GM12878 (cell line): ENCODE measurements at regions not wholly inside any gene's neighbourhood (a gene's known extent, or its start where the extent isn't known, plus 50 kb on each side); places are given as distances from the start of the nearest gene placed in this dataset.

Experiments used
- ATAC-seq: fragments of 200-7000 bp; cut with Tn5 transposase; 3 replicates; pipeline ENCODE4 v1.9.1; 2020; ENCODE audit warnings: mild to moderate bottlenecking, moderate library complexity
- BruUV-seq: library from RNA; stranded (reverse); fragments of 400-500 nt; replicated peaks from 2 replicates; lab custom pipeline; 2021; lab: Mats Ljungman, UMichigan
- CTCF ChIA-PET: fragments of 300-600 bp; sonication (Branson Sonifier 250); formaldehyde crosslinking; extraction: SDS; loops from one replicate; lab custom pipeline; 2021; ENCODE audit warnings: inconsistent platforms; lab: Yijun Ruan, JAX
- POLR2A ChIA-PET: fragments of 350-600 bp; formaldehyde crosslinking; extraction: SDS; loops from one replicate; lab custom pipeline; 2021; ENCODE audit warnings: inconsistent platforms; lab: Charles Lee
- RAD21 ChIA-PET: fragments of 300-600 bp; sonication (Branson Sonifier 250); formaldehyde crosslinking; loops from one replicate; lab custom pipeline; 2023; ENCODE audit warnings: antibody characterized with exemption; ENCODE audit not compliant: unreplicated experiment; lab: Charles Lee
- SMC1A ChIA-PET: fragments of 300-600 bp; sonication (Branson Sonifier 250); formaldehyde crosslinking; loops from one replicate; lab custom pipeline; 2023; ENCODE audit not compliant: unreplicated experiment, uncharacterized antibody; lab: Charles Lee
- DNase-seq: peaks from one replicate; pipeline ENCODE4 v3.0.0-alpha.2; 2011; ENCODE audit warnings: low read depth, low spot score
- FAIRE-seq: peaks from 3 replicates; lab custom pipeline; 2011; peaks lifted over from hg19 to GRCh38; lab: Jason Lieb, UNC
- H2AFZ ChIP-seq: 2 replicates; pipeline ENCODE4 v1.6.0; 2011; ENCODE audit warnings: low read depth, low read length, control low read depth; ENCODE audit not compliant: control insufficient read depth
- H3K27ac ChIP-seq: 2 replicates; pipeline ENCODE4 v1.5.1; 2011; ENCODE audit warnings: control low read depth; ENCODE audit not compliant: control insufficient read depth, insufficient read depth
- H3K27me3 ChIP-seq, 2 experiments: replicated peaks in 1 of 2; 2 replicates each; pipeline versions ENCODE4 v1.6.0 to v1.6.1; 2011; ENCODE audit warnings: low read length in 1 of 2; ENCODE audit not compliant: control insufficient read depth in 2 of 2, insufficient read depth in 2 of 2
- H3K36me3 ChIP-seq, 2 experiments: 2 replicates each; pipeline ENCODE4 v1.5.1; 2011; ENCODE audit warnings: low read length in 1 of 2; ENCODE audit not compliant: control insufficient read depth in 2 of 2, insufficient read depth in 2 of 2
- H3K4me1 ChIP-seq: 2 replicates; pipeline ENCODE4 v1.6.1; 2011; ENCODE audit warnings: mild to moderate bottlenecking, low read length, moderate library complexity, mixed read lengths; ENCODE audit not compliant: control insufficient read depth, insufficient read depth
- H3K4me2 ChIP-seq: 2 replicates; pipeline ENCODE4 v1.6.0; 2011; ENCODE audit warnings: control low read depth; ENCODE audit not compliant: control insufficient read depth, insufficient read depth
- H3K4me3 ChIP-seq: fragments of 200-600 bp; sonication (generic); 2 replicates; pipeline ENCODE4 v1.5.1; 2016
- H3K79me2 ChIP-seq: 2 replicates; pipeline ENCODE4 v1.6.0; 2011; ENCODE audit warnings: low read length; ENCODE audit not compliant: control insufficient read depth, insufficient read depth
- H3K9ac ChIP-seq: 2 replicates; pipeline ENCODE4 v1.8.0; 2011; ENCODE audit warnings: low read length, control low read depth, mixed read lengths; ENCODE audit not compliant: control insufficient read depth, insufficient read depth
- H3K9me3 ChIP-seq: replicated peaks from 3 replicates; pipeline ENCODE4 v1.5.1; 2011; ENCODE audit warnings: mild to moderate bottlenecking, low read length; ENCODE audit not compliant: control insufficient read depth, insufficient read depth
- H4K20me1 ChIP-seq: 2 replicates; pipeline ENCODE4 v1.6.0; 2011; ENCODE audit not compliant: control insufficient read depth, insufficient read depth
- ATF3 ChIP-seq: IDR thresholded peaks from 2 replicates; pipeline ENCODE4 v1.6.1; 2011; ENCODE audit warnings: low read depth, mild to moderate bottlenecking, low read length, moderate library complexity, borderline replicate concordance; ENCODE audit errors: extremely low read depth
- CEBPB ChIP-seq, 2 experiments: fragments of 150-350 bp in 1 of 2; IDR thresholded peaks; 2 replicates each; pipeline ENCODE4 v1.6.1; 2012 to 2014; ENCODE audit warnings: low read depth in 2 of 2, low read length in 2 of 2, borderline replicate concordance in 1 of 2, inconsistent platforms in 1 of 2
- CEBPZ ChIP-seq: fragments of 150-350 bp; IDR thresholded peaks from 2 replicates; pipeline ENCODE4 v1.6.1; 2016; ENCODE audit warnings: low read depth, low read length
- CHD4 ChIP-seq: fragments of 200-600 bp; sonication (generic); IDR thresholded peaks from 2 replicates; pipeline ENCODE4 v1.6.1; 2016; ENCODE audit warnings: mild to moderate bottlenecking
- EZH2 ChIP-seq: IDR thresholded peaks from 2 replicates; pipeline ENCODE4 v1.6.1; 2012; ENCODE audit warnings: low read depth, mild to moderate bottlenecking, control low read depth, inconsistent platforms, low read length, borderline replicate concordance; ENCODE audit not compliant: control insufficient read depth
- MTA3 ChIP-seq: IDR thresholded peaks from 2 replicates; pipeline ENCODE4 v1.6.1; 2012; ENCODE audit warnings: low read length, inconsistent platforms, borderline replicate concordance
- NKRF ChIP-seq: fragments of 450-650 bp; conservative IDR thresholded peaks from 2 replicates; pipeline ENCODE4 v1.6.1; 2017; ENCODE audit warnings: mild to moderate bottlenecking, moderate library complexity
- NR2C1 ChIP-seq: fragments of 450-650 bp; IDR thresholded peaks from 2 replicates; pipeline ENCODE4 v1.6.1; 2017; ENCODE audit warnings: antibody characterized with exemption, mild to moderate bottlenecking, moderate library complexity
- PAX8 ChIP-seq: fragments of 450-650 bp; IDR thresholded peaks from 2 replicates; pipeline ENCODE4 v1.6.1; 2017; ENCODE audit warnings: mild to moderate bottlenecking, moderate library complexity
- PBX3 ChIP-seq: IDR thresholded peaks from 2 replicates; pipeline ENCODE4 v1.6.1; 2011; ENCODE audit warnings: mild to moderate bottlenecking, low read depth, low read length, moderate library complexity; ENCODE audit not compliant: insufficient replicate concordance
- PKNOX1 ChIP-seq: fragments of 450-650 bp; IDR thresholded peaks from 2 replicates; pipeline ENCODE4 v1.6.1; 2016; ENCODE audit warnings: mild to moderate bottlenecking
- STAT3 ChIP-seq: IDR thresholded peaks from 2 replicates; pipeline ENCODE4 v1.6.1; 2011; ENCODE audit warnings: low read depth, low read length, improper control_type of control experiment
- TBL1XR1 ChIP-seq: IDR thresholded peaks from 2 replicates; pipeline ENCODE4 v1.6.1; 2012; ENCODE audit warnings: low read depth, low read length, improper control_type of control experiment
- TCF7 ChIP-seq: IDR thresholded peaks from 2 replicates; pipeline ENCODE4 v1.6.1; 2014; ENCODE audit warnings: antibody characterized with exemption, borderline replicate concordance
- ZNF24 ChIP-seq: fragments of 450-650 bp; IDR thresholded peaks from 2 replicates; pipeline ENCODE4 v1.6.1; 2017; ENCODE audit warnings: antibody characterized with exemption, mild to moderate bottlenecking
- WGBS: methylation state at CpG from one replicate; pipeline ENCODE4 v1.1.6; 2016; ENCODE audit warnings: low lambda C conversion rate; ENCODE audit not compliant: insufficient replicate concordance, insufficient coverage; ENCODE audit errors: missing lambda C conversion rate; 5-methylcytosine and 5-hydroxymethylcytosine counted together
- in situ Hi-C: fragments of 300-500 bp; cut with MboI; formaldehyde crosslinking; loops from 9 replicates; pipeline ENCODE4 v1.14.3; 2018; ENCODE audit warnings: mixed read lengths
- intact Hi-C: fragments of 100-400 bp; cut with micrococcal nuclease; formaldehyde crosslinking; loops from one replicate; pipeline ENCODE4 v1.14.2; 2022; ENCODE audit not compliant: unreplicated experiment

- Histone ChIP-seq H3K4me3 (no peak overlapping the region), H2AFZ (no peak overlapping the region), H3K27me3 (no peaks in the 10 kb centered on the region; a peak in 1 of 4 replicates), H3K9me3 (no peaks in the 10 kb centered on the region), H3K79me2 (no peaks in the 10 kb centered on the region), H3K4me1 (no peaks in the 10 kb centered on the region), H3K27ac (no peak overlapping the region), H3K4me2 (no peak overlapping the region), H4K20me1 (no peaks in the 10 kb centered on the region), H3K9ac (no peak overlapping the region), H3K36me3 (no peaks in the 10 kb centered on the region)
- FAIRE-seq, result no peak
- CTCF ChIA-PET, result interaction anchor here (0.6 kb wide), 1 partner anchor 952 kb away, joined by 4 read pairs; no protein-coding TSS in a partner anchor
- intact Hi-C loops, result no loop called here
- 39% methylated on average over 3 of the region's 3 CpGs for WGBS
- DNase-seq, result no peak
- POLR2A ChIA-PET, result no interaction called here
- ATAC-seq, result no peak
- in situ Hi-C loops, result no loop called here
- SMC1A ChIA-PET, result no interaction called here
- BruUV-seq, result no TSS peak
- RAD21 ChIA-PET, result no interaction called here
- TF ChIP-seq MTA3 (no peak), ZNF24 (no peak), NKRF (no peak), TBL1XR1 (no peak), PAX8 (no peak), CEBPZ (no peak), EZH2 (no peak), ATF3 (no peak), CHD4 (no peak), TCF7 (no peak), NR2C1 (no peak), PBX3 (no peak), STAT3 (no peak), CEBPB (IDR thresholded peaks at IDR 0.05; ENCODE audit: borderline replicate concordance in 1 of 2, low read depth in 2 of 2, low read length in 2 of 2) (no peak), PKNOX1 (no peak)
Observed at GRCh38 chr5:71843111-71843510, 124.0 kb downstream of the CARTPT start.
